Testis (tissue), 2 donors: ENCODE measurements at regions not wholly inside any gene's neighbourhood (a gene's known extent, or its start where the extent isn't known, plus 50 kb on each side); places are given as distances from the start of the nearest gene placed in this dataset.

Source experiments
- CTCF ChIP-seq, 3 experiments: fragments of 450-650 bp in 2 of 3; fragments of 200-600 bp in 1 of 3; sonication (generic) in 1 of 3; IDR thresholded peaks; one replicate each; pipeline ENCODE4 v1.5.1; 2016 to 2019; ENCODE audit warnings: antibody characterized with exemption in 3 of 3, mild to moderate bottlenecking in 2 of 3, moderate library complexity in 1 of 3
- POLR2A ChIP-seq: fragments of 450-650 bp; IDR thresholded peaks from one replicate; pipeline ENCODE4 v1.6.1; 2017; ENCODE audit warnings: antibody characterized with exemption, mild to moderate bottlenecking, moderate library complexity

- no peak for TF ChIP-seq POLR2A
- TF ChIP-seq CTCF (IDR thresholded peaks at IDR 0.05) = no peak
Measured at GRCh38 chr6:22024973-22025467, 271.8 kb downstream of the PRL start.
